NT2/D1 (cell line): ENCODE measurements at regions not wholly inside any gene's neighbourhood (a gene's known extent, or its start where the extent isn't known, plus 50 kb on each side); places are given as distances from the start of the nearest gene placed in this dataset.

Experiments used
- SUZ12 ChIP-seq: IDR thresholded peaks from 2 replicates; pipeline ENCODE4 v1.6.1; 2011; ENCODE audit not compliant: insufficient read length, insufficient read depth; ENCODE audit errors: extremely low read depth
- ZNF274 ChIP-seq: IDR thresholded peaks from 2 replicates; pipeline ENCODE4 v1.6.1; 2011; ENCODE audit warnings: mild to moderate bottlenecking, low read depth, low read length

DNA sequence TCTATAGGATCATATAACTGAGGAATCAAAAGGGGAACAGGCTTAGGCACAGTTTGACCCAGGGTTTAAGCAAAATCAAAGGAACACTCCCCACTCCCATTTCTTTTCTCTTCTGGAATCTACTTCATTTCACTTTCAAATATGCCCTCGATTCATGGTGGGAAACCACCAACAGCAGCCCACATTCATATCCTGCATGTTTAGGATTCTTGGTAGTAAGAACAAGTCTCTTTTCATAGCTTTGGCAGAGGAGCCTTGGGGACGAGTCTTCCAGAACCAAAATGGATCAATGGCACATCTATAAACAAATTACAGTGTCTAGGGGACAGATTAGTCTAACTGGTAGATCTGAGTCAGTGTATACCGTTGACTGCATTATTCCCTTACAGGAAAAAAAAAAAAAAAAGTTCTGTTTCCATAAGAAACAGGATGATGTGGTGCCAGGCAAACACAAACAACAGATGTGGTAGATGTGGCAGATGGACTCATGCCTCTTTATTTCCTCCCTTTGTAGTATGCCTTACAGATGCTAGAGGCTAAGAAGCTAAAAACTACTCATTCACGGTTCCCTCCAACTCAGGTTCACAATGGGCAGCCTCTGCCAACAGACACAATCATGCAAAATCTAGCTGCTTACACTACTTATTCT, 578.3 kb upstream of the ADAMTS9 start:
- TF ChIP-seq ZNF274 = no peak
- TF ChIP-seq SUZ12 = no peak
